HG02970 (cell line): ENCODE measurements at regions not wholly inside any gene's neighbourhood (a gene's known extent, or its start where the extent isn't known, plus 50 kb on each side); places are given as distances from the start of the nearest gene placed in this dataset.
"Not testable (repeated sequence)": the region's sequence is repeated elsewhere in the genome, so short reads cannot be mapped to it uniquely, and the experiment has no call there.

Experiments used
- ATAC-seq: cut with Tn5 transposase; IDR thresholded peaks from one replicate; pipeline ENCODE4 v1.9.1; 2021; ENCODE audit warnings: mild to moderate bottlenecking, moderate library complexity, moderate number of reproducible peaks; ENCODE audit not compliant: unreplicated experiment, low FRiP score

DNA sequence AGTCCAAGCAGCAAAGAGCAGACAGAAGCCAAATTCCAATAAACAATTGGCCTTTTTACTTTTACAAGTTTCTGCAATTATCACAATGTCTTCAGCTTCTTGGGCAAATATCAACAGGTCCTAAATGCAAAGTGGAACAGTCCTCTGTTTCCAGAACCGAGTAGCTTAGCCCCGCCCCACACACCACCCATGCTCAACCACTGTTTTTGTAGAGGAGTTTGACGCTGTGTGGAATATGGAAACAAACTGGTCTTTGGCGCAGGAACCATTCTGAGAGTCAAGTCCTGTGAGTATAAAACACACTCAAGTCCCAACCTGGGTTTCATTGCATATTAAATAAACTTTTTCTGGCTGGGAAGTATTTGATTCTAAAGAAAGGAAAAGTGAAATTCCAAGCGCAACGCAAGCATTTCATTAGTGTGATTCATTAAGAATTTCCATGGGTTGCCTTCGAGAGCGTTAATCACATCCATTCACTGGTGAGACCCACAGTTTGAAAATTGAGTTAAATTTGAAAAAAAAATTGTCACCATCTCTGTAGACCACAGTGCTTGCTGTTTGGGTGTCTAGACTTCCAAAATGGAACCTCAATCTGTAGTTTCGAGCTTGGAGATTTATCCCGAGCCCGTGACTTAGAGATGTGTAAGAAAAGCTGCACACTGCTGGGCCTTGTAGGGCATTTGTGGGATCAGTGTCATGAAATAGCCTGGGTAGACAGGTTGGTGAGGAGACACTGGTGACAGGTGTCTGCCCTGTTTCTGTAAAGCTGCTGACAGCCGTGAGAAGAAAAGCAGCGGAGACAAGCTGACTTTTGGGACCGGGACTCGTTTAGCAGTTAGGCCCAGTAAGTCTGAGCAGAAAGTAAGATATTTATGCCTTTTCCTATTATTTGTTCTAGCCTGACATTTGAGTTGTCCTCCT, 96.1 kb downstream of the DAD1 start:
- no peak for ATAC-seq

GRCh38 chr14:22491683-22492621, 97.1 kb downstream of the DAD1 start:
- no peak for ATAC-seq

- not testable (repeated sequence) for ATAC-seq
Measured at GRCh38 chr14:22491053-22491452, 98.0 kb downstream of the DAD1 start.

GRCh38 chr14:22489957-22490950, 98.8 kb downstream of the DAD1 start:
- ATAC-seq = no peak

DNA sequence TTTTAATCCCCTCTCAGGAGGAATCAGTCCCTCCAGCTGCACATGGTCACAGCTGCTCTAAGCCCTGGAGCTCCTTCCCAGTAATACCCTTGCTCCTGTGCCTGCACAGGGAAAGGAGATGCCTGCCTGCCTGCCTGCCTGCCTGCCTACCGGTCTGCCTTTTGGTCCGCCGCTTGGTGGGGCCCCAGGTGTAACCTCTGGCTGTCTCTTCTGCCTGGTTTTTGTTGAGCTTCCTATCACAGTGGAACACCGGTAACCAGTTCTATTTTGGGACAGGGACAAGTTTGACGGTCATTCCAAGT, 99.8 kb downstream of the DAD1 start:
- no peak for ATAC-seq

- ATAC-seq = no peak
Measured at GRCh38 chr14:22488522-22489243, 100.3 kb downstream of the DAD1 start.

DNA sequence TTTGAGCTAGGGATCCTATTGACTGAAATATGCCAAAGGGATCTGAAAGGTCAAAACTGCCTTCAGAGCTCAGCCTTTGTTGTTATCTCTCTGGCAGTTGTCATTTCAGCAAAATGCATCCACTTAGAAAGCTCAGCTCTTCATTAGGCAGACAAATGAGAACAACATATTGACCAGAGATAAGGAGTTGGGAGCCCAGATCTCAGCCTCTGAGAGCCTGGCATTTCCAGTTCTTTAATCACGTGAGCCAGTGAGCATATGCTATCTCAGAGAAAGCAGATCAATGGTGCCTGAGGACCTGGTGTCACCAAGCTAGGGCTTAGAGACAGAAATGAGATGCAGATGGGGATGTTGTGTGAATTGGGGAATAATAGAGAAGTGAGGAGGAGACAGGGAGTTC, 101.1 kb downstream of the DAD1 start:
- ATAC-seq = no peak

DNA sequence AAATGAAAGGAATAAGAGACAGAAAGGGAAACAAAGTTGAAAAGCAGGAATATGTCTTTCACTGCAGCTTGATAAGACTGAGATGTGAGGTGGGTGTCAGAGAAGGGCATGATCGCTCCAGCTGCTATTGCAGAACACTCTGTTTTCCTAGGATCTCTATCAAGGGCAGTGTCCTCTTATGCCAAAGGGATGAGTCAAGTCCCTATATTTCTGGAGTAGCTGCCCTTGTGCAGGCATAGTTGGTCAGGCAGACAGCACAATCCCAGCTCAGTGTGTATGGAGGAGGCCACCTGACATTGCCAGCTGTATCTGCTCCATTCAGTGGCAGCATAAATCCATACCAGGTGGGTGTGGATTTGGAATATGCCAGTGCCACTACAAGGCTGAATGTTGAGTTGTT, 101.6 kb downstream of the DAD1 start:
- no peak for ATAC-seq

GRCh38 chr14:22486675-22487074, 102.3 kb downstream of the DAD1 start:
- ATAC-seq = no peak

GRCh38 chr14:22485649-22486048, 103.4 kb downstream of the DAD1 start:
- no peak for ATAC-seq

- no peak for ATAC-seq
Measured at GRCh38 chr14:22485178-22485577, 103.8 kb downstream of the DAD1 start.

DNA sequence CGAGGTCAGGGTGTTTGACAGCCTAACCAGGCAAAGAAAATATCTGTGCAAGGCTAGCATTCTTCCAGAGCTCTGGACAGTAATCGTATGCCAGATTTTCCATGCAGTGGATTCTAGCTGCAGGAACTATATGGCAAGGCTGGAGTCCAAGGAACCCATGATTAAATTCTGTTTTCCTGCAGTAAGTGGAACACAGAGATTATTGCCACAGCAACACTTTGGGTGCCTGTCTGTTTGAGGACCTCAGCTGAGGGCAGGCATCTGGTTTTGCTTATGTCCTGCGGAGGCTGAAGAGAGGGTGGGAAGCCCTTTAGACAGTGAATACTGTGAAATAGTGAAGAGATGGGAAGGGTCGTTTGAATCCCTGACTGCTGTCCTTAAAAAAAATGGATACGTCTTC, 104.4 kb downstream of the DAD1 start:
- ATAC-seq = no peak

DNA sequence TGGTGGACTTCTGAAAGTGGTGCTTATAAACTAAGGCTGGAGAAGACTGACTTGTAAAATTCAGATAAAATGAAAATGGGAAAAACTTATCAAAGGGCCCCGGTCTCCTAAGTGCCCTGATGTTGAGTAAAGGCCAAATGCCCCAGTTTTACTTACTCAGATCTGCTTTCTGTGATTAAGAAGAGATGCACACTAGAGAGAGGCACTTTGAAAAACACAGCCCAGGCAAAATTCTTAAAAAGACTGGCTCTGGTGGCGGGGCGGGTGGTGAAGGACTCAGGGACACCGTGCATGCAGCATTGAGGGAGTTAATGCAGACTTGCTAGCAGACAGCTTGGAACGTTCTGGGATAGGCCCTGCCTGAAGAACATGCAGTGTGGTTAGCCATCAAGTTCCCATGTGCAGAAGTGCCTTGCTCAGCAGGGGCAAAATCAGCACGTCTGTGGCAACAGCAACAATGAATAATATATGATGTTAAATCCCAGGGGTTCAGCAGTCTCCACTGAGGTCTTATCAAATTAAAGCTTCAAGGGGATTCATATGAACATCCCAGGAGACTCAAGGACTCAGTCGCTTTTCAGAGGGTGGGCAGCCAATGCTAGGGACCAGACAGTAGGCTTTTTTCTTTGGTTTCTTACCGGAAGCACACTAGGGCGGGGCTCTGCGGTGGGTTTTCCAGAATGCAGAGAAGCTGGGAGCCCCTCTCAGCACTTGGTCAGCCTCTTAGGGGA, 105.0 kb downstream of the DAD1 start:
- no peak for ATAC-seq

GRCh38 chr14:22482782-22483553, 106.1 kb downstream of the DAD1 start:
- ATAC-seq = no peak

GRCh38 chr14:22482085-22482694, 106.8 kb downstream of the DAD1 start:
- no peak for ATAC-seq

DNA sequence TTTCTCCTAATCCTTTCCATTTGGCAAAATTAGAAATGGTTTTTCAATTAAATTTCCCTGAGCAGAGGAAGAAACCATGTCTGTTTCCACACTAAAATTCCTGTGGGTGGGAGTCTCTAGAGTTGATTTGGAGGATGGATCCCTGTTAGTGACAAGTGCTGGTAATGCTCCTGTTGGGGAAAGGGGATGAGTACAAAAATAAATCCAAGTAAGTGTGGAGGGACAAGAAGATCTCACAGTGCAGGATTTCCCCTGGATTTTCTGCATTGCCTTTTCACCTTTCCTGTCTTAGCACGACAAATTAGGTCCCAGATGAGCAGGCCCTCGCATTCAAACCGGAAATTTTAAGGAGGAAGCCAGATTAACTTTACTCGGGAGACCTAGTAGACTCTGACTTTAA, 107.5 kb downstream of the DAD1 start:
- ATAC-seq = no peak

GRCh38 chr14:22479776-22480464, 109.1 kb downstream of the DAD1 start:
- ATAC-seq = no peak
